Activated naive CD8-positive, alpha-beta T cell treated with anti-CD3 and anti-CD28 coated beads, Interleukin-2, amount 10 ng/mL, durations not matched to agents 7 days and 5 days (primary cell): ENCODE measurements at regions not wholly inside any gene's neighbourhood (a gene's known extent, or its start where the extent isn't known, plus 50 kb on each side); places are given as distances from the start of the nearest gene placed in this dataset.
"Not testable (repeated sequence)": the region's sequence is repeated elsewhere in the genome, so short reads cannot be mapped to it uniquely, and the experiment has no call there.

Source experiments
- ATAC-seq: fragments of 150-1000 bp; cut with Tn5 transposase; one replicate; pipeline ENCODE4 v1.10.0; 2021; ENCODE audit warnings: low read depth, moderate library complexity
- POLR2A ChIA-PET: fragments of 350-600 bp; sonication (Branson Sonifier 250); formaldehyde crosslinking; loops from one replicate; lab custom pipeline; 2021; ENCODE audit warnings: antibody characterized with exemption; lab: Charles Lee
- DNase-seq: peaks from one replicate; pipeline ENCODE4 v3.0.0; 2021
- H3K27ac Mint-ChIP-seq: one replicate; pipeline ENCODE4 v1.8.0; 2022; ENCODE audit warnings: mild to moderate bottlenecking, mixed read lengths
- H3K27me3 Mint-ChIP-seq: one replicate; pipeline ENCODE4 v1.8.0; 2022; ENCODE audit warnings: mild to moderate bottlenecking, moderate library complexity, mixed read lengths
- H3K36me3 Mint-ChIP-seq: one replicate; pipeline ENCODE4 v1.8.0; 2021; ENCODE audit warnings: mild to moderate bottlenecking, mixed read lengths
- H3K4me1 Mint-ChIP-seq: one replicate; pipeline ENCODE4 v1.8.0; 2021; ENCODE audit warnings: mixed read lengths
- H3K4me3 Mint-ChIP-seq: one replicate; pipeline ENCODE4 v1.8.0; 2022; ENCODE audit warnings: mild to moderate bottlenecking, moderate library complexity, mixed read lengths
- H3K9me3 Mint-ChIP-seq: one replicate; pipeline ENCODE4 v1.8.0; 2021; ENCODE audit warnings: mixed read lengths

DNA sequence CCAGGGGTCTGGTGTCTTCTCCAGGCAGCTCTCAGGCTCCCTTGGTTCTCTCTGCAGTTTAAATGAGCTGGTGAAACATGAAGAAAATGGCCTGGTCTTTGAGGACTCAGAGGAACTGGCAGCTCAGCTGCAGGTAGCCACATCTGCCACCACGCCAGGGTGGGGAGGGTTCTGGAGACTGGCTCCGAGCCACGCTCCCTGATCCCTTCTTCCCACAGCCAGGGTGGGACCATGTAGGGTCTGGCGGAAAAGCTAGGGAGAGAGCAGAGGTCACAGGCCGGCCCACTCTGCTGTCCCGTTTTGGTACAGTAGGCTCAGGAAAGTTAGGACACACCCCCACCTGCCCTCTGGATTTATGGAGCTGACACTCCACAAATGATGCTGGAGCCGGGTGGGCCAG is 103.5 kb upstream of the CCZ1B start:
- POLR2A ChIA-PET, DNase-seq, H3K27ac Mint-ChIP-seq, H3K36me3 Mint-ChIP-seq, H3K4me3 Mint-ChIP-seq, H3K9me3 Mint-ChIP-seq, ATAC-seq, H3K27me3 Mint-ChIP-seq, H3K4me1 Mint-ChIP-seq: not testable (repeated sequence)

DNA sequence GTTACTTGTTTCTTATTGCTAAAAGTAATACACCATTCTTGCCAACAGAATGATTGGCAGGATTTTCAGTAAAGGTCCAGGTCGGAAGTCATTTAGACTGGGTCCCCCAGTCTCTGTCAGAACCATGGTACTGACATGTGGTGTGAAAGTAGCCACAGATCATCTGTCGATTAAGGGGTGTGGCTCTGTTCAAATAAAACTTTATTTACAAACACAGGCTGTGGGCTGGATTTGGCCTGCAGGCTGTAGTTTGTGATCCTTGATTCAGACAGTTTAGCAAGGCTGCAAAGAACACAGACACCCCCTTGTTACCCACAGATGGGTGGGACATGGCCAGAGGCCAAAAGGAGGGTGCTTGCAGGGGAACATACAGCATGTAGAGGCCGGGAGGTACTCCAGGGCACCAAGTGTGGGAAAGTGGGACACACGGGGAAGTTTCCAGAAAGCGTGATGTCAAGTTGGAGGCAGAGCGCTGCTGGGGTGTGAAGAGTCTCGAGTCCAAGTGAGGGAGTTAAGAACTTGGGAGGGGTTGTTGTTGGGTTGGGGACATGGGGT is 104.1 kb upstream of the CCZ1B start:
- POLR2A ChIA-PET: interaction anchor here (0.6 kb wide), 1 partner anchor 436 kb away, joined by 6 read pairs; no protein-coding TSS in a partner anchor
- Mint-ChIP-seq H3K27ac (peak overlapping the region; percentile 51), H3K4me3 (peak overlapping the region; percentile 57)
- DNase-seq, H3K9me3 Mint-ChIP-seq, H3K4me1 Mint-ChIP-seq, H3K27me3 Mint-ChIP-seq, H3K36me3 Mint-ChIP-seq, ATAC-seq: not testable (repeated sequence)

DNA sequence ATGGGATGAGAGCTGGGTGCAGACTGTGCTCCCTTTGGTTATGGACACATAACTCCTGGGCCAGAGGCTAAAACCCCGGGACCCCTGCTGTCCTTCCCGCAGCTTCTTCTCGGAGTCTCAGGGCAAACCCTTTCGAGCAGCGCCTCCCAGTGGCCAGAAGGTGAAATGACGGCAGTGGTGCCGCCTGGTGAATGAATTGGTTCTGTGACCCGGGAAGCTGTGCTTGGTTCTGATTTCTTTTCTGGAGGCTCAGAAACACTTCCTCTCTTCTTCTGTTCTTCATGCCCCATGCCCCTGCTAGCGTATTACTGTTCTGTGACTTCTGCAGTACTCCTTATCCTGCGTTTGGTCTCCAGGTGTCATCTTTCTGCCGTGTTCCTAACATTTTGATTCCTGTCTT is 104.7 kb upstream of the CCZ1B start:
- H3K4me3 Mint-ChIP-seq: peak overlapping the region; percentile 46
- not testable (repeated sequence) for H3K9me3 Mint-ChIP-seq, H3K4me1 Mint-ChIP-seq, ATAC-seq, H3K27ac Mint-ChIP-seq, H3K27me3 Mint-ChIP-seq, H3K36me3 Mint-ChIP-seq
- DNase-seq: peak; percentile 67
- POLR2A ChIA-PET: interaction anchor here (0.6 kb wide), 1 partner anchor 437 kb away, joined by 6 read pairs; no protein-coding TSS in a partner anchor

DNA sequence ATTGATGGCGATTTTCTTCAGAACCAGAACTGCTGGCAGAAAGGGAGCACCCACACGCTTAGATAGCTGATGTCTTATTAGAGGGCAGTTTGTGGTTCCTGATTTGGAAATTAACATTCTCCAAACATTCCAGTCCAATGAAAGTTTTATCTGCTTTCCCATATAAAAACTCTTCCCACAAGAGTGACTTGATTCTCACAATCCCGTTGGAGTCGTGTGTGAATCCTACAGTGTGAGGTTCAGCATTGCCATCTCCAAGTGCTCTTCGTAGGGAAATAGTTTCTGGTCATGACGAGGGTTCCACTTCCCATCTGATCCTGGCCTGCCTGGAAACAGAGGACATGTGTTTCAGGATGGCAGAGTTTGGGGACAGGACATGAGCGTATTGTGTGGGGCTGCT is 105.4 kb upstream of the CCZ1B start:
- H3K27me3 Mint-ChIP-seq, H3K9me3 Mint-ChIP-seq, ATAC-seq, H3K4me3 Mint-ChIP-seq, DNase-seq, H3K4me1 Mint-ChIP-seq, POLR2A ChIA-PET, H3K27ac Mint-ChIP-seq, H3K36me3 Mint-ChIP-seq: not testable (repeated sequence)

DNA sequence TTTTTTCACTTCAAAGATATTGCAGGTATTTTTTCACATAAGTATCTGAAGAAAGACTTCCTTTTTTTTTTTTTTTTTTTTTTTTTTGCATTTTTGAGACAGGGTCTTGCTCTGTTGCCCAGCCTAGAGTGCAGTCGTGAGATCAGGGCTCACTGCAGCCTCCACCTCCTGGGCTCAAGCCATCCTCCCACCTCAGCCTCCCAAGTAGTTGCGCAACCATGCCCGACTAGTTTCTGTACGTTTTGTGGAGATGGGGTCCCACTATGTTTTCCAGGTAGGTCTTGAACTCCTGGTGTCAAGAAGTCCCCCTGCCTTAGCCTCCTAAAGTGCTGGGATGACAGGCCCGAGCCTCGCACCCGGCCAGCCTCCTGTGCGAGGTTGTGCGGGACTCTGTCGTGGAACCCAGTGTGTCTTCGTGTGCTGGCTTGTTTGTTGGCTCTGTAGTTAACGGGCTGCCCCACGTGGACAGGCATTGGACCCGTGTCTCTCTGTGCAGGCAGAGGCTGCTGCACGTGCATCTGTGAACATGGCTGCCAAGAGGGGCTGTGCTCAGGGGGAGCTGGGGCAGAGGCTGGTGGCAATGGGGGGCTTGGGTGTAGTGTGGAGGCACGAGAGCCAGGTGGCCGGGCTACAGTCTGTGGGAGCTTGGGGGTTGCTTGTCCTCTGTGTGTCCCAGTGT is 108.0 kb upstream of the CCZ1B start:
- H3K4me3 Mint-ChIP-seq, H3K4me1 Mint-ChIP-seq, ATAC-seq, POLR2A ChIA-PET, H3K27ac Mint-ChIP-seq, H3K9me3 Mint-ChIP-seq, H3K27me3 Mint-ChIP-seq, H3K36me3 Mint-ChIP-seq, DNase-seq: not testable (repeated sequence)

DNA sequence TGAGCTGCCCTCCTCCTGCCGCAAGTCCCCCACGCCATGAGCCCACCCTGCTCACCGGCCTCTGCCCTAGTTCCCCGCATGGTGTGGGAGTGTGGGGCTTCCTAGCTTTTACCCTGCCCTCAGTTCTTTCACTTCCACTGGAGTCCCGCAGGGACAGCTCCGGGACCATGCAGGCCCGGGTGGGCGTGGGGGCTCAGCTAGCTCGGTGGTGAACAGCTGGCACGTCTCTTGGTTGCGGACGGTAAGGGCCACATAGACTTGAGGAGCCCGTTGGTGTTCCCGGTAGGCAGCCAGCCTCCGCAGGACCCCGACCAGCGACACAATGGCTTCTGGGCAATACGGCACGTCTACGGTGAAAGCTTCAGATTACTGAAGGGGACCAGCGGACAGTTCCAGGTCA is 108.9 kb upstream of the CCZ1B start:
- Mint-ChIP-seq H3K36me3 (no peaks in the 10 kb centered on the region), H3K4me3 (no peak overlapping the region), H3K27ac (no peak overlapping the region), H3K27me3 (no peaks in the 10 kb centered on the region), H3K9me3 (no peaks in the 10 kb centered on the region), H3K4me1 (peaks cover 7% of the 10 kb centered on the region)
- no peak for ATAC-seq
- DNase-seq: no peak
- POLR2A ChIA-PET: no interaction called here

DNA sequence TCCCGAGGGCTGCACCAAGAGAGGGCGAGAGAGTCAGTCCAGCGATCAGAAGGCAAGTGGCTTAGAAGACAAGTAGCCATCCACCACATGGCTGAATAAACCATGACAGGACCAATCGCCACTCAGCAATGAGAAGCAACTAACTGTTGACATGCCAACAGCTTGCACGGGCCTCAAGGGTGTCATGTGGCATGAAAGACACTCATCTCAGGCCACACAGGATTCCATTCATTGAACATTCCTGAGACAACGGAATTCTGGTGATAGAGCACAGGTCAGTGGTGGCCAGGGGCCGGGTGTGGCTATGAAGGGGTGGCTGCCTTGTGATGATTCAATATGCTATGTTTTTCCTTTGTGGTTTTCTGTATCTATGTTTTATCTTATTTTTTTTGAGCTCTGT is 110.6 kb upstream of the CCZ1B start:
- H3K27ac Mint-ChIP-seq, DNase-seq, H3K9me3 Mint-ChIP-seq, H3K4me1 Mint-ChIP-seq, H3K4me3 Mint-ChIP-seq, H3K27me3 Mint-ChIP-seq, POLR2A ChIA-PET, H3K36me3 Mint-ChIP-seq, ATAC-seq: not testable (repeated sequence)

DNA sequence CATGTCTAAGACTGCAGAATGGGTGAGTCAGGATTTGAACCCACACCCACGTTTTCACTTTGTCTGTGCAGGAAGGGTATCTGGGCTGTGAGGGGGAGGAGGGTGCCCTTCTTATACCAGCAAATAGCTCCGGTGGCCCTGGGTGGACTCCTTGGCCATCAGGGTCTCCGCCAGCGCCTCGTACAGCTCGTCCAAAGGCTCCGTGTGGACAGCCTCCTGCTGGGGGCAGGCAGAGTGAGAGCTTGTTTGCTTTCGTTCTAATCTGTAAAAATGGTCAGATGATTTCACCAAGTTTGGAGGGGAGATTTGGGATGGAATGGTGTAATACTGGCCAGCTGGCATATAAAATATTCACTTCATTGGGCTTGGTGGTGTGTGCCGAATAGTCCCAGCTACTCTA is 111.7 kb upstream of the CCZ1B start:
- DNase-seq, POLR2A ChIA-PET, ATAC-seq, H3K27ac Mint-ChIP-seq, H3K4me1 Mint-ChIP-seq, H3K27me3 Mint-ChIP-seq, H3K36me3 Mint-ChIP-seq, H3K4me3 Mint-ChIP-seq, H3K9me3 Mint-ChIP-seq: not testable (repeated sequence)

DNA sequence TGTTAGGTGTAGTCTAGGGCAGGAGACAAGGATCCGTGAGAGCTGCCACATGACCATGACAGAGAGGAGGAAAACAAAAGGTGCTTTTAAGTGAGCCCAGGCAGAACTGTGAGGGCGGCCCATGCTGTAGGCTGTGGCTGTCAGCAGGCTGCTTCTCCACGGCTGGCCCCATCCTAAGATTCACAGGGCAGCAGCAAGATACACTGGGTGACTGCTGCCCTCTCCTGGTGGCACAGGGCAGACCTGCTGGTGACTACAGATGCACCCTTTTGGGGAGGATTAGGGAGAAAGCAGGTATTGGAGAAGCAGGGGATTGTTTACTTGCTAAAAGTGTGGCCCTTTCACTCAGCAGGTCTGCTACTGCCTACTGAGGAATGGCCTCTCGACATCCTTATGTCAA is 112.2 kb upstream of the CCZ1B start:
- H3K9me3 Mint-ChIP-seq, H3K4me1 Mint-ChIP-seq, H3K4me3 Mint-ChIP-seq, H3K27ac Mint-ChIP-seq, ATAC-seq, POLR2A ChIA-PET, H3K27me3 Mint-ChIP-seq, H3K36me3 Mint-ChIP-seq: not testable (repeated sequence)
- peak; percentile 45 for DNase-seq

DNA sequence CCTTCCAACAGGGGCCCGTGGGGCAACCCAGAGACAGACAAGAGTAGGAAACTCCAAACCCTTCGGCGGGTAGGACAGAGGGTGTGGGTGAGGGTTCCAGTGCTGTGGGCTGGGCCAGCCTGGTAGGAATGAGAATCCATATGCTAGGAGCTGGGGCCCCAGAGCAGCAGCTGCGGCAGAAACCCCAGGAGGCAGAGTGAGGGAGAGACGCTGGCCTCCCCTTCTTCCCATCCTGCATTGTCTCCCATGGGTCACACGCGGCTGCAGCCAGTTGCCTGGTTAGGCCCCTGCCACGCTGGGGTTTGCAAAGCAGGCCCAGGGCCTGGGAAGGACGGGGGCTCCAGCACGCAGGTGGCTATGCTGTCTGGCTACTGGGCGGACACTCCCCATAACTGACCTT is 113.1 kb upstream of the CCZ1B start:
- DNase-seq, H3K36me3 Mint-ChIP-seq, H3K27ac Mint-ChIP-seq, H3K9me3 Mint-ChIP-seq, H3K4me1 Mint-ChIP-seq, H3K27me3 Mint-ChIP-seq, H3K4me3 Mint-ChIP-seq, ATAC-seq, POLR2A ChIA-PET: not testable (repeated sequence)

DNA sequence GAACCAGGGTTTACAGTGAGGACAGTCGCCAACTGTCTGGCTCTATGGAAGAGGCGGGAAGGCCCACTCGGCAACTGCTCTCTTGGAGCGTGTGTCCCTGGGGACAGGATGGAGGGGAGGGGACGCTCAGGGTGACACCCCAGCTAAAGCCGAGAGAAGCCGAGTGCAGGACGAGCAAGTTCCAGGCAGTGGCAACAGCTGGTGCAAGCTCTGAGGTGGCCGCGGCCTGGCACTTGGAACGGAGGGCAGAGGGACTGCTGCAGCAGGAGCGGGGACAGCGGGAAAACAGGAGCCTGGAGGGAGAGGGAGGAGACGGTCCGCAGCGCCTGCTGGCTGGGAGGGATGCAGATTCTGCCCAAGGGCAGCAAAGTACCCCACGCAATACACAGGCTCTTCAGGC is 113.8 kb upstream of the CCZ1B start:
- ATAC-seq, H3K4me1 Mint-ChIP-seq, H3K27ac Mint-ChIP-seq, H3K27me3 Mint-ChIP-seq, POLR2A ChIA-PET, DNase-seq, H3K9me3 Mint-ChIP-seq, H3K36me3 Mint-ChIP-seq, H3K4me3 Mint-ChIP-seq: not testable (repeated sequence)

DNA sequence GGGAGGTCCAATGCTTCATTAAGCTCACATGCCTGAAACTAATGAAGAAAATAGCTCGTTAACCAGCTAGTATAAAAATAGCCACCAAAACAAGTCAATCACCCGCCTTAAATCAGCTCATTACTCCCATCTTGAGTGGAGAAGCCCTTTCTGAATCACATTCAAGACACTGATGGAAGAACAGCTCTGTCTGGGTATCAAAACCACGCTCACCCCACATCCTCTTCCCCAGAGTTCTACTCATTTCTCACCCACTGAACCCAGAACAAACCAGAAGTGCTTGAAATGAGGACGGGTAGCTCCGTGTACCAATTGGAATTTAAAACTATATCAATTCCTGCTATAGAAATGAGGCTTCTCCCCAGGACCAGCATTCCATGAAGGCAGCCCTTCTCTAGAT is 120.8 kb upstream of the CCZ1B start:
- POLR2A ChIA-PET, H3K9me3 Mint-ChIP-seq, H3K4me1 Mint-ChIP-seq, H3K4me3 Mint-ChIP-seq, DNase-seq, H3K27ac Mint-ChIP-seq, H3K36me3 Mint-ChIP-seq: not testable (repeated sequence)
- peaks cover 11% of the 10 kb centered on the region for H3K27me3 Mint-ChIP-seq
- peak; percentile 70 for ATAC-seq

DNA sequence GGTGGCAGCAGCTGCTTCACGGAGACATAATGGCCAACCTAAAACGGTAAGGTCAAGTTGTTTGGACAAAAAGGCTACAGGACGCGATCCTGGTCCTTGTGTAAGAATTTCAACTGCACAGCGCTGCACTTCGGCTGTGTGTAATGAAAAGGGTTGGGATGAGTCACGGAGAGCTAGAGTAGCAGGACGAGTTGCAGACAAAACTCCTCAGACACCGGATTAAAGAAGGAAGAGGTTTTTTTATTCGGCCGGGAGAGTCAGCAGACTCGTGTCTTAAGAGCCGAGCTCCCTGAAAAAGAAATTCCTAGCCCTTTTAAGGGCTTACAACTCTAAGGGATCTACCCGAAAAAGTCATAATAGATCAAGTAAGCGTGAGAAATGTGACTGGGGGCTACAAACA is 124.2 kb upstream of the CCZ1B start:
- H3K36me3 Mint-ChIP-seq, ATAC-seq, H3K27ac Mint-ChIP-seq, POLR2A ChIA-PET, DNase-seq, H3K4me3 Mint-ChIP-seq, H3K9me3 Mint-ChIP-seq, H3K4me1 Mint-ChIP-seq: not testable (repeated sequence)
- peaks cover 14% of the 10 kb centered on the region for H3K27me3 Mint-ChIP-seq

DNA sequence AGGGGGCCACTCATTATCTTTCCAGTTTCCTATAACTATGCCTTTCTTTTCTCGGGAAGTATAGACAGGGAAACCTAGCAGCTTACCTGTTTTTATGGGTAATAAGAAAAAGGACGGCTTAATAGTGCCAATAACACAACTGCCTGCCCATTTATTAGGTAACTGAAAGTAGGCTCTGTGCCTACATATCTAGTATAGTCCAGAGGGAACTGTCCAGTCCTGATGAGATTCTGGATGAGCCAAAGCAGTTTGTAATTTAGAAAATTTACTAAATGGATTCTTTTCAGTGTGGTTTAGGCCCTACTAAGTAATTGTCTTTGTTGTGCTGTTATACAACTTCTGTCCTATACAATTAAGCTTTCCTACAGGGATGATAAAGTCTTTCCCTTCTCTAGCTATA is 125.5 kb upstream of the CCZ1B start:
- H3K27me3 Mint-ChIP-seq: peaks cover 14% of the 10 kb centered on the region
- H3K9me3 Mint-ChIP-seq, H3K4me3 Mint-ChIP-seq, POLR2A ChIA-PET, H3K4me1 Mint-ChIP-seq, H3K36me3 Mint-ChIP-seq, DNase-seq, ATAC-seq, H3K27ac Mint-ChIP-seq: not testable (repeated sequence)
